NCI-H146 (cell line): ENCODE measurements at regions not wholly inside any gene's neighbourhood (a gene's known extent, or its start where the extent isn't known, plus 50 kb on each side); places are given as distances from the start of the nearest gene placed in this dataset.

Source experiments
- DNase-seq: peaks from one replicate; lab custom pipeline; 2025; lab: John Stamatoyannopoulos, UW

DNA sequence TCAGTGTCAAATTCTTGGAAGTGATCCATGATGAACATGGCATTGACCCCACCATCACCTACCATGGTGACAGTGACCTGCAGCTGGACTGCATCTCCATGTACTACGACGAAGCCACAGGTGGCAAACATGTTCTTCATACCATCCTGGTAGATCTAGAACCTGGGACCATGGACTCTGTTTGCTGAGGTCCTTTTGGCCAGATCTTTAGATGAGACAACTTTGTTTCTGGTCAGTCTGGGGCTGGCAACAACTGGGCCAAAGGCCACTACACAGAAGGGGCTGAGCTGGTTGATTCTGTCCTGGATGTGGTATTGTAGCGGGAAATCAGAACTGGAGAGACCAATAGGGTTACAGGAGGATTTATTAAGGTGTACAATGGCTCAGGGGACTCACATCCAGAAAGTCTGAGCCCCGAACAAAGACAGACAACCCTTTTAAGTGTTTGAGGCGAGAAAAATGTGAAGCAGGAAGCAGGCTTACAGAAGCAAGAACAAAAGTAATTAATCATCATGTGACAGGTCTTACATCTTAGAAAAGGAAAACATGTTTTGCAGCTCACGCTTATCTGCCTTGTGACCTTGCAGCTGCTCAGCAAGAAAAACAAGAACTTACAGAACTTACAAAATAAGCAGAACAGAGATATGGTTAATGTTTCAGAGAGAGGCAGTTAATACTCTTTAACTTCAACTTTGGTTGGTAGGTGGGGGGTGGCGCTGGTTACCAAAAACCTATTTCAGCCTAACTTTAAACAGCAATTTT lies 58.8 kb upstream of the MOCS1 start:
- no peak for DNase-seq
